ENCODE measurements at regions not wholly inside any gene's neighbourhood (a gene's known extent, or its start where the extent isn't known, plus 50 kb on each side); places are given as distances from the start of the nearest gene placed in this dataset.

DNA sequence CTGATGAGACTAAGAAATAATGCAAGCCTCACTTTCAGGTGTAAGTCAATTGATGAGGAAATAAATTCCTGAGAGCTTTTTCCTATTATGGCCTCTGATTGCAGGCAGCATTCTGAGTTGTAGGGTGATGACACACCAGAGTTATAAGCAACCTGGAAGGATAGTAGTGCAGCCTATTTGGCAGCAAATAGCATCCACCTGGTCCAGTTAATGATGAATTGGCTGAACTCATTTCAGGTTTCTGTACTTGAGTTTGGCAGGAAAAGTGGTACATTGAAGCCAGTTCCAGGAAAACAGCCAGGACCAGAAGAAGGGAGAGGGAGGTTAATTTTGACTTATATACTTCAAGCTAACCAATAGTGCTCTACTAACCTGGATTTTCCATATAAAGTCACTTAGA, 316.8 kb downstream of the NAF1 start:
- H4K20me1 ChIP-seq (ENCODE audit: insufficient read depth, low read length), result no peaks in the 10 kb centered on the region
- no peak overlapping the region for H2AFZ ChIP-seq (ENCODE audit: low read length)
- DNase-seq (ENCODE audit: insufficient read length, low spot score, missing footprints), result no peak
- H3K27me3 ChIP-seq (ENCODE audit: insufficient read depth, low read length), result no peaks in the 10 kb centered on the region
- H3K27ac ChIP-seq (ENCODE audit: low read depth, low read length), result no peak overlapping the region
- TF ChIP-seq, protein P1, sequence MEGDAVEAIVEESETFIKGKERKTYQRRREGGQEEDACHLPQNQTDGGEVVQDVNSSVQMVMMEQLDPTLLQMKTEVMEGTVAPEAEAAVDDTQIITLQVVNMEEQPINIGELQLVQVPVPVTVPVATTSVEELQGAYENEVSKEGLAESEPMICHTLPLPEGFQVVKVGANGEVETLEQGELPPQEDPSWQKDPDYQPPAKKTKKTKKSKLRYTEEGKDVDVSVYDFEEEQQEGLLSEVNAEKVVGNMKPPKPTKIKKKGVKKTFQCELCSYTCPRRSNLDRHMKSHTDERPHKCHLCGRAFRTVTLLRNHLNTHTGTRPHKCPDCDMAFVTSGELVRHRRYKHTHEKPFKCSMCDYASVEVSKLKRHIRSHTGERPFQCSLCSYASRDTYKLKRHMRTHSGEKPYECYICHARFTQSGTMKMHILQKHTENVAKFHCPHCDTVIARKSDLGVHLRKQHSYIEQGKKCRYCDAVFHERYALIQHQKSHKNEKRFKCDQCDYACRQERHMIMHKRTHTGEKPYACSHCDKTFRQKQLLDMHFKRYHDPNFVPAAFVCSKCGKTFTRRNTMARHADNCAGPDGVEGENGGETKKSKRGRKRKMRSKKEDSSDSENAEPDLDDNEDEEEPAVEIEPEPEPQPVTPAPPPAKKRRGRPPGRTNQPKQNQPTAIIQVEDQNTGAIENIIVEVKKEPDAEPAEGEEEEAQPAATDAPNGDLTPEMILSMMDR (IDR thresholded peaks at IDR 0.05; ENCODE audit: extremely low read depth, low read depth, low read length), result no peak
- H3K4me1 ChIP-seq (ENCODE audit: insufficient read depth, low read length), result no peaks in the 10 kb centered on the region
- no peaks in the 10 kb centered on the region for H3K36me3 ChIP-seq (ENCODE audit: insufficient read depth, low read length)
- H3K4me3 ChIP-seq (ENCODE audit: insufficient read depth, low read length), result no peak overlapping the region
- H3K4me2 ChIP-seq (ENCODE audit: insufficient read depth, low read length), result no peak overlapping the region
- H3K79me2 ChIP-seq (ENCODE audit: insufficient read depth, low read length), result no peaks in the 10 kb centered on the region
- no peaks in the 10 kb centered on the region for H3K9me3 ChIP-seq (ENCODE audit: low read depth, low read length)

DNA sequence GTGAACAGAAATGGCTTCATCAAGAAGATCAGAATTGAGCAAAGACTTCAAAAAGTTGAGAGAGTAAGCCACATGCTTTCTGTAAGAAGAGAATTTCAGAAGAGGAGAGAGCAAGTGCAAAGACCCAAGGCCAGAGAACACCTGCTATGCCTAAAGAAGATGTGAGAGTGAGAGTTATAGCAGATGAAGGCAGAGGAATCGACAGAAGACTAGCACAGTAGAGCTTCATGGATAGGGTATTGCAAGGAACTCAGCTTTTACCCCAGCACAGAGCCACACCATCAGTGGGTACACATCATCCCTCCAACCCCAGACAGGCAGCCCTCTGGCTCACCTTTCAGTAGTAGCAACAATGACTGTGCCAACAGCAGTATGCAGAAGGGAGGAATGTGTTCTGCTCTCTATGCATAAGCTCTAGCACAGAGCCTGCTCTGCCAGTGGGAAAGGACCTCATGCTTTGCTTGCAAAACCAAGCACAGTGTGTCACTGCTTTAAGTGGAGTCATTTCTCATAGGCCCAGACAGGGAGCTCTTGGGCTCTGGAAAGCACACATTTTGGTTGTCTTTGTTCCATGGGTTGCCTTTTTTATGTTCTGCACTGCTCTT, 318.6 kb downstream of the NAF1 start:
- DNase-seq (ENCODE audit: insufficient read length, low spot score, missing footprints), result no peak
- Histone ChIP-seq H3K36me3 (ENCODE audit: insufficient read depth, low read length) (no peaks in the 10 kb centered on the region), H3K4me2 (ENCODE audit: insufficient read depth, low read length) (no peak overlapping the region), H3K4me3 (ENCODE audit: insufficient read depth, low read length) (no peak overlapping the region), H3K79me2 (ENCODE audit: insufficient read depth, low read length) (no peaks in the 10 kb centered on the region), H3K9me3 (ENCODE audit: low read depth, low read length) (no peaks in the 10 kb centered on the region), H3K27ac (ENCODE audit: low read depth, low read length) (no peak overlapping the region), H3K4me1 (ENCODE audit: insufficient read depth, low read length) (no peaks in the 10 kb centered on the region), H3K27me3 (ENCODE audit: insufficient read depth, low read length) (no peaks in the 10 kb centered on the region), H2AFZ (ENCODE audit: low read length) (no peak overlapping the region), H4K20me1 (ENCODE audit: insufficient read depth, low read length) (no peaks in the 10 kb centered on the region)
- TF ChIP-seq, protein P1 (IDR thresholded peaks at IDR 0.05; ENCODE audit: extremely low read depth, low read depth, low read length), result no peak

DNA sequence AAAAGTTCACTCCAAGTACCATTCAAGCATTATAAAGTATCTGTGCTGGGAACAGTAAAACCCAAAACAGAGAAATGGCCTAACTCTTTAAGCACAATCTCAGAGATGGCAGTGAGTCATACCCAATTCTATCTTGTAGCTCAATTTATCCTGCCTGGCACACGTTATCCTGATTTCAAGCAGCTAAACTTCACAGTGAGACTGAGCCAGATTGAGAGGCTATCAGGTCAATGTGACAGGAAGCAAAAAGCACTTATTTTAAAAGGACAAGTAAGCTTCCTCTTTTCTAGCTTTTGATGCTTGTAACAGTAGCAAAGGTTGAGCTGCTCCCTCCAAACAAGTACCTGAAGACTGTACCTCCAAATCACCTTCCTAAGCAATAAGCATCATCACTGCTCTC, 324.9 kb downstream of the NAF1 start:
- H2AFZ ChIP-seq (ENCODE audit: low read length), result no peak overlapping the region
- TF ChIP-seq, protein P1 (IDR thresholded peaks at IDR 0.05; ENCODE audit: extremely low read depth, low read depth, low read length), result no peak
- H3K27me3 ChIP-seq (ENCODE audit: insufficient read depth, low read length), result no peaks in the 10 kb centered on the region
- no peak overlapping the region for H3K27ac ChIP-seq (ENCODE audit: low read depth, low read length)
- no peak overlapping the region for H3K4me3 ChIP-seq (ENCODE audit: insufficient read depth, low read length)
- no peak for DNase-seq (ENCODE audit: insufficient read length, low spot score, missing footprints)
- no peaks in the 10 kb centered on the region for H3K79me2 ChIP-seq (ENCODE audit: insufficient read depth, low read length)
- no peak overlapping the region for H3K4me2 ChIP-seq (ENCODE audit: insufficient read depth, low read length)
- no peaks in the 10 kb centered on the region for H3K9me3 ChIP-seq (ENCODE audit: low read depth, low read length)
- H3K36me3 ChIP-seq (ENCODE audit: insufficient read depth, low read length), result no peaks in the 10 kb centered on the region
- no peaks in the 10 kb centered on the region for H4K20me1 ChIP-seq (ENCODE audit: insufficient read depth, low read length)
- H3K4me1 ChIP-seq (ENCODE audit: insufficient read depth, low read length), result no peaks in the 10 kb centered on the region

DNA sequence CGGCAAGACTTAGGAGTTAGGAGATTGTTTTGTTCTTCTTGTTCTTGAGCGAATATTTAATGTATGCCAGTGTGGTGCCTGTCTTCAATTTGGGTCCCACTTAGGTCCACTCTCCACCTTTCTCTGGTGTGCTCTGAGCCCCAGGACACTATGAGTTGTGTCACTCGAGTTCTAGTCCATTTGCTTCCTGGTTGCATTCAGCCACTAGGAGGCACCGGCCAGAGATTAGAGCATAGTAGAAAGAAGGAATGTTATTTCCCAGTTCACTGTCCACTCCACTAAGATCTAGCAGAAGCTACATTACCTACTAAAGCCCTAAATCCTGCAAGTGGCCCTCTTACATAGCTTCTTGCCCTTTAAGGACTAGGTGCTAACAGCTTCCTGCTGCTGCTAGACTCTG, 326.9 kb downstream of the NAF1 start:
- no peak overlapping the region for H2AFZ ChIP-seq (ENCODE audit: low read length)
- H3K36me3 ChIP-seq (ENCODE audit: insufficient read depth, low read length), result no peaks in the 10 kb centered on the region
- no peak for DNase-seq (ENCODE audit: insufficient read length, low spot score, missing footprints)
- H3K4me2 ChIP-seq (ENCODE audit: insufficient read depth, low read length), result no peak overlapping the region
- H3K4me3 ChIP-seq (ENCODE audit: insufficient read depth, low read length), result no peak overlapping the region
- H3K27ac ChIP-seq (ENCODE audit: low read depth, low read length), result no peak overlapping the region
- H3K27me3 ChIP-seq (ENCODE audit: insufficient read depth, low read length), result no peaks in the 10 kb centered on the region
- H4K20me1 ChIP-seq (ENCODE audit: insufficient read depth, low read length), result no peaks in the 10 kb centered on the region
- no peaks in the 10 kb centered on the region for H3K4me1 ChIP-seq (ENCODE audit: insufficient read depth, low read length)
- H3K9me3 ChIP-seq (ENCODE audit: low read depth, low read length), result no peaks in the 10 kb centered on the region
- H3K79me2 ChIP-seq (ENCODE audit: insufficient read depth, low read length), result no peaks in the 10 kb centered on the region
- TF ChIP-seq, protein P1 (IDR thresholded peaks at IDR 0.05; ENCODE audit: extremely low read depth, low read depth, low read length), result no peak
